Activated CD4-positive, alpha-beta T cell treated with anti-CD3 and anti-CD28 coated beads, Interleukin-2, amount 50 U/mL, for 16 hours (primary cell): ENCODE measurements at regions not wholly inside any gene's neighbourhood (a gene's known extent, or its start where the extent isn't known, plus 50 kb on each side); places are given as distances from the start of the nearest gene placed in this dataset.
"Not testable (repeated sequence)": the region's sequence is repeated elsewhere in the genome, so short reads cannot be mapped to it uniquely, and the experiment has no call there.

ENCODE experiments used
- DNase-seq: peaks from one replicate; pipeline ENCODE4 v3.0.0-alpha.2; 2020

DNA sequence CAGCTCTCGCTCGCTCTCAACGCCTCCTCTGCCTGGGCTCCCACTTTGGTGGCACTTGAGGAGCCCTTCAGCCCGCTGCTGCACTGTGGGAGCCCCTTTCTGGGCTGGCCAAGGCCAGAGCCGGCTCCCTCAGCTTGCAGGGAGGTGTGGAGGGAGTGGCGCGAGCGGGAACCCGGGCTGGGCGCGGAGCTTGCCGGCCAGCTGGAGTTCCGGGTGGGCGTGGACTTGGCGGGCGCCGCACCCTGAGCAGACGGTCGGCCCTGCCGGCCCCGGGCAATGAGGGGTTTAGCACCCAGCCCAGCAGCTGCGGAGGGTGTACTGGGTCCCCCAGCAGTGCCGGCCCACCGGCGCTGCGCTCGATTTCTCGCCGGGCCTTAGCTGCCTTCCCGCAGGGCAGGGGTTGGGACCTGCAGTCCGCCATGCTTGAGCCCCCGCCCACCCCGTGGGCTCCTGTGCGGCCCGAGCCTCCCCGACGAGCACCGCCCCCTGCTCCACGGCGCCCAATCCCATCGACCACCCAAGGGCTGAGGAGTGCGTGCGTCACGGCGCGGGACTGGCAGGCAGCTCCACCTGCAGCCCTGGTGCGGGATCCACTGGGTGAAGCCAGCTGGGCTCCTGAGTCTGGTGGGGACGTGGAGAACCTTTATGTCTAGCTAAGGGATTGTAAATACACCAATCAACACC lies 1128.9 kb downstream of the GATA3 start:
- DNase-seq = not testable (repeated sequence)

- no peak for DNase-seq
Observed at GRCh38 chr10:9188022-9188810, 1133.7 kb downstream of the GATA3 start.

- no peak for DNase-seq
Observed at GRCh38 chr10:9189448-9189847, 1135.0 kb downstream of the GATA3 start.

GRCh38 chr10:9193120-9193519 lies 1138.6 kb downstream of the GATA3 start:
- DNase-seq = no peak

DNA sequence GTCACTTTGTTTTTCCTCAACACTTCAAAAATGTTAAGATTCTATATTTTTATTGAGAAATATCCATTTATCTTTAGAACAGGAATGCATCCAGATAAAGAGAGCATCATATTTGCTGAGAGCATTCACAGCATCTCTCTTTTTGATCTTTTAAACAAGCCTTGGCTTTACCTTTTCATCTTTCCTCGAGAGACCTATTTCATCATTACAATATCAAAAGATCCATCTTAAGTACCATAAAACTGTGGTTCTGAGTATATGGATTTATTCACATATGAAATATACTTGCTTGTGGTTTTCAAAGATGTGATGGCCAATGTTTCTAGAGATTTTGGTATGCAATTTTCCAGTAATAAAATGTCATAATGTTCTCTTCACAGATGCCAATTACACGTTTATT lies 1140.9 kb downstream of the GATA3 start:
- DNase-seq = no peak

GRCh38 chr10:9198611-9199010 lies 1144.1 kb downstream of the GATA3 start:
- DNase-seq = no peak

GRCh38 chr10:9205558-9205957 lies 1151.1 kb downstream of the GATA3 start:
- no peak for DNase-seq

DNA sequence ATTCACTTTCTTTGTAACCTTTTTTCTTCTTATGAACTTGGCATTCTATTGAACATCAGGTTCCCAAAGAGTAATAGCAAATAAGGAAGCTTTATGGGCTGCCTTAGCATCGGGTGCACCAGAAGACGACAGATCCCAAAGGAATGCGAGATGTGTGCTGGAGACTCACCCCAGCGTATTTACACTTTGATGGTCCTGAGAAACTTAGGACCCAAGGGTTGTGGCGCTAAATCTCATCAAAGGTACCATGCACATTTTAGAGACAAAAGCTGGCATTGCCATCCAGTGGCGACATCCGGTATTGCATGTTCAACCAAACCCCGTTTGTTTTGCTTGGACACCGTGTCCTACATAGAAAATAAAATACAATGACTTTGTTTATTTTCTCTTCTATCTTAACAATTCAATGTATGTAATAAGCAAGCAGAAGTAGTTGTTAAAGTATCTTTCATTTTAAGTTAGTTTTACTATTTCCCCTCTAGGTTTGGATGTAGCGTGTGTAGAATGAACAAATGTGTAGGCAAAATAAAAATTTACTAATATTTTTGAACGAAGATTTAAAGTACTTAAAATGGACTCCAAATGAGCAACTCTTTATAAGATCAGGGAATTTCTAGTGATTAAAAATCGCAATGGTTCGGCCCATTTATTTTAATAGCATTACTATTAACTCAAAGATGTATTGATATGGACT lies 1154.8 kb downstream of the GATA3 start:
- DNase-seq = peak; percentile 67

DNA sequence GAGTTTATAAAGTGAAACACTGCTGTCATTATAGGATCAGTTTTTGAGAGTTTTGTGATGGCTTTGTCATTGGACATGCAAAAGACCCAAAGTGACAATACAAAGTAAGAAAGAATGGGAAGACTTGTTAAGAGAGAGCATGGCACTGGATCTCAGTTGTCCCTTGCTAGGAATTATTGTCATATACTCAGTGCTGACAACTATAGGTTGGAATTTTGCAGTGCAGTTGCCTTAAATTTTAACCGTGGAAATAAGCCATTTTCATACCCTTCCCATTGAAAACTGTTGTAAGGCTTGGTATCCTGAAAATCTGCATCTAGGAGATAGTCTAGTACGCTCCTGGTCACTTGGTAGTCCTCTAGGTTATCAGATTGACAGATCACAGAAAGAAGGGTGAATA lies 1156.7 kb downstream of the GATA3 start:
- DNase-seq = no peak

- no peak for DNase-seq
Observed at GRCh38 chr10:9214618-9215017, 1160.1 kb downstream of the GATA3 start.

DNA sequence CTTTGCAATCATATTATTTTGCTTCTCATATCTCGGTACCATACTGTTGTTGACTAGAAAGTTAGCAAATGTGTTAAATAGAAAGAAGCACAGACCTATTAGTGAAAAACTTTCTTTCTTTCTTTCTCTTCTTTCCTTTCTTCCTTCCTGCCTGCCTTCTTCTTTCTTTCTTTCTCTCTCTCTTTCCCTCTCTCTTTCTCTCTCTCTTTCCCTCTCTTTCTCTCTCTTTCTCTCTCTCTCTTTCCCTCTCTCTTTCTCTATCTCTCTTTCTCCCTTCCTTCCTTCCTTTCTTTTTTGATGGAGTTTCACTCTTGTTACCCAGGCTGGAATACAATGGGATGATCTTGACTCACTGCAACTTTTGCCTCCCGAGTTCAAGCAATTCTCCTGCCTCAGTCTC lies 1160.6 kb downstream of the GATA3 start:
- no peak for DNase-seq

GRCh38 chr10:9219860-9220259 lies 1165.4 kb downstream of the GATA3 start:
- no peak for DNase-seq

- DNase-seq = no peak
Observed at GRCh38 chr10:9222917-9223316, 1168.4 kb downstream of the GATA3 start.

DNA sequence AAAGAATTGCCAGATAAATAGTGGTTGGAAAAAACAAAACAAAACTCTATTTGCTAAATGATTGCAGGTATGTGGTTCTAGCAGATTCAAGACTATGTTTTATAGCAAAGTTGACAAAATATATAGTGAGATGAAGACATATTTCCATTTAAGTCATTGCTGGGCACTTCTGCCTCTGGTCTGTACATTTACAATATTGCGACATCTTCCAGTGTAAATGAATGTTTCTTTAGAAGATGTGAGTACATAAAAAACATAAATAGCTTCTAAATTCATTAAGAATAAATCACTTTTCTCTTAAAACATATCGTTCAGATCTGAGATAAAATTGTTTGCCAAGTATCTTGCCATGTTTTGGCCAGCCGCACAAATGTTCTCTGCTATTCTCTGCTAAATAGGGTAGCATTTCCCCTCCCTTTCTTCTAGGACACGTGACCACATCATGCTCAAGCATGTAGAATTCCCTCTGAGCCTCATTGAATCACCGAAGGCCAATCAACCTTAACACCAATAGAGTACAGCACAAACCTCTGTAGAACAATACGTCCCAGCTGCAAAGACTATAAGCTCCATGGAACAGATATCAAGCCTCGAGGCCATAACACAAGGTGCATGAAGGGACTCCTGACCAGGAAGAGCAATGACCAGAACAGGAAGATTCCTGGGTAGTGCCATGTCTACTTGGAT lies 1173.3 kb downstream of the GATA3 start:
- DNase-seq = no peak

- no peak for DNase-seq
Observed at GRCh38 chr10:9228771-9229170, 1174.3 kb downstream of the GATA3 start.

GRCh38 chr10:9229702-9230244 lies 1175.3 kb downstream of the GATA3 start:
- DNase-seq = peak; percentile 58

GRCh38 chr10:9230625-9231024 lies 1176.1 kb downstream of the GATA3 start:
- DNase-seq = no peak

DNA sequence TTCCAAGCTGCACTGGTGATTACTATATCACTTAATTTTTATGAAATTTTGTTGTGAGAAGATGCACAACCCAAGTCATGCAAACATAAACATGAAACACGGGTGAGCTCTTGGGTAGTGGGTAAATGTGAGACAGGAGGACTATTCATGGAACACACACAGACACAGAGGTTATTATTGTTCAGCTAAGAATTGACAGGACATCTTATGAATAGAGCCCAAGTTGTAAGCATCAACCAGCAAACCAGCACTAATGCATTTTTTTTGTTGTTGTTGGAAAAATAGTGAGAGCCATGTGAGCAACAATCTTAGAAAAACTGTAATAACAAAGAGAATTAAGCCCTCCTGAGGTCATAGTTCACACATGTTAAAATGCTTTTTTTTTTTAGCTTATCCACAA lies 1179.7 kb downstream of the GATA3 start:
- no peak for DNase-seq

DNA sequence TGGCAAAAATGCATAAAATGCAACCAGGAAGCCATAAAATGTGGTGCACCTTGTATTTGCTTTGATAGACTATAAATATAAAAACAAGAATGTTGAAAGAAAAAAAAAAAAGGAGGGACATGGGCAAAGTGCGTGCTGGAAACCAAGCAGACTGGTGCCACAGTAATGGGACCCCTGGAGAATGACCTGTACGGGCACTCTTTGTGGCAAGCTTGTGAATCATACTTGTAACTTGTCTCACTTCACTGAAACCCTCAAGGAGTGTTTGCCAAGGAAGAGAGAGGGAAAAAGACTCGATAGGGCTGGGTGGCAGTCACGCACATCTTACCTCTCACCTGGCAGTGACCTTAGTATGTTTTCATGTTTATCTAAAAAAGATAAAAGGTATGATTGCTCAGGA lies 1183.6 kb downstream of the GATA3 start:
- no peak for DNase-seq

DNA sequence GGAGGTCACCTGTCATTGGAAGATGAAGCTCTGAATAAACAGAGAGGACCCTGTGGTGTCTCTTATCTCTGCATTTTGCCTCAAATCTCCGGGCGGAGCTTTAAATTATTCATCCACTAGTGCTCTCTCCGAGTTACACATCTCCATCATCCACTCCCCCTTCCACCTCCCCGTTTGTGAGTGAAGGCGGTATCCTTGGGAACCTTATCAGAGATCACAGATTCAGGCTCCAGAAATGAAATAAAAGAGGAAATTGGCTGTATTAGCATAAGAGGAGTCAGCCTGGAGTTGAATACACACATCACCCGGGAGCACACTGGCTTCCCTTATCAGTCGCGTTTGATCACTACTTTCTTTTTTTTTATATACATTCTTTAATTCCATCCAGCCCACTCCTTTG lies 1184.8 kb downstream of the GATA3 start:
- no peak for DNase-seq

- no peak for DNase-seq
Observed at GRCh38 chr10:9243941-9244411, 1189.5 kb downstream of the GATA3 start.

GRCh38 chr10:9244864-9245263 lies 1190.4 kb downstream of the GATA3 start:
- DNase-seq = no peak

- no peak for DNase-seq
Observed at GRCh38 chr10:9253121-9253520, 1198.6 kb downstream of the GATA3 start.
